ENCODE measurements at regions not wholly inside any gene's neighbourhood (a gene's known extent, or its start where the extent isn't known, plus 50 kb on each side); places are given as distances from the start of the nearest gene placed in this dataset.

DNA sequence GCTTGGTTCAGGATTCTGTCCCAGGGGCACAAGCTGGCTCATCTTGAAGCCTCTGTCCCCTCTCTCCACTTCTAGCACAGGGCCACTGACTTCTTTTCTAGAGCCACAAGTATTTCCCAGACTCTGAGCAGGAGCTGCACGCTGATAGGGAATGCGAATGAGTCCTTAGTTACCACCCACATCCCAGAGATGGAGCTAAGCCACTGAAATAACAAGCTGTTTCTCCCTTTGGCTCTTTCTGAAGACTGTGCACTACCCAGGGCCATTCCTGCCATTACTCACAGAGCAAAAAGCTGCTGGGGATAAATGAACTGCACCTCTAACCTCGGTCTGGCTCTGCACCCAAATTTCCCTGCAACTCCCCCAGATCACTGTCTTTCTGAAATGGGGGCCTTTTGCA is 70.6 kb downstream of the TSN start:
- Histone ChIP-seq H3K4me1 (no peaks in the 10 kb centered on the region), H3K27me3 (peaks cover 0 to 3% of the 10 kb centered on the region in 2 donors), H3K36me3 (no peaks in the 10 kb centered on the region), H3K4me3 (no peak overlapping the region), H3K9me3 (no peaks in the 10 kb centered on the region), H3K27ac (no peak overlapping the region)
- no peak for DNase-seq
- TF ChIP-seq, protein P1, sequence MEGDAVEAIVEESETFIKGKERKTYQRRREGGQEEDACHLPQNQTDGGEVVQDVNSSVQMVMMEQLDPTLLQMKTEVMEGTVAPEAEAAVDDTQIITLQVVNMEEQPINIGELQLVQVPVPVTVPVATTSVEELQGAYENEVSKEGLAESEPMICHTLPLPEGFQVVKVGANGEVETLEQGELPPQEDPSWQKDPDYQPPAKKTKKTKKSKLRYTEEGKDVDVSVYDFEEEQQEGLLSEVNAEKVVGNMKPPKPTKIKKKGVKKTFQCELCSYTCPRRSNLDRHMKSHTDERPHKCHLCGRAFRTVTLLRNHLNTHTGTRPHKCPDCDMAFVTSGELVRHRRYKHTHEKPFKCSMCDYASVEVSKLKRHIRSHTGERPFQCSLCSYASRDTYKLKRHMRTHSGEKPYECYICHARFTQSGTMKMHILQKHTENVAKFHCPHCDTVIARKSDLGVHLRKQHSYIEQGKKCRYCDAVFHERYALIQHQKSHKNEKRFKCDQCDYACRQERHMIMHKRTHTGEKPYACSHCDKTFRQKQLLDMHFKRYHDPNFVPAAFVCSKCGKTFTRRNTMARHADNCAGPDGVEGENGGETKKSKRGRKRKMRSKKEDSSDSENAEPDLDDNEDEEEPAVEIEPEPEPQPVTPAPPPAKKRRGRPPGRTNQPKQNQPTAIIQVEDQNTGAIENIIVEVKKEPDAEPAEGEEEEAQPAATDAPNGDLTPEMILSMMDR (IDR thresholded peaks at IDR 0.05): no peak
- intact Hi-C loops (cut with DNase I; ENCODE audit: low total_unique reads): no loop called here

DNA sequence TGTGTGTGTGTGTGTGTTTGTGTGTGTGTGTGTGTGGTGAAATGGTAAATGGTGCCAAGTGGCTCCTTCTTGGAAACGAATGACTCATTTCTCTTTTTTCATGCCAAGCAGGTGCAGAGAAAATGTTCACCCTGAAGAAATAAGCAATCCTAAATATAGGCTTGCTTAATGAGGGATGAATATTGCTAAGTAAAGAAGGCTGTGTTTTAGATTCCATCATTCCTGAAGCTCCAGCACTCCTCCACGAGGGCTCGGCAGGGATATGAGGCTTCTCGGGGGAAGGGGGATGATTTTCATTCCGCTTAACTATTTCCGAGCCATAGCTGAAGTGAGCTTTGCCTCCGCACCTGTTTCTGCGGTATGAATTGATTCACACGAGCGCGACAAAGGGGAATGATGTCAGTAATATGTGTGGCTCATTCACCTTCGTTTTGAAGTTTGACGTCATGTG is 72.9 kb downstream of the TSN start:
- TF ChIP-seq, protein P1 (IDR thresholded peaks at IDR 0.05): no peak
- Histone ChIP-seq H3K4me3 (no peak overlapping the region), H3K9me3 (no peaks in the 10 kb centered on the region), H3K27ac (no peak overlapping the region), H3K27me3 (peaks cover 0 to 7% of the 10 kb centered on the region in 2 donors), H3K36me3 (no peaks in the 10 kb centered on the region), H3K4me1 (no peaks in the 10 kb centered on the region)
- intact Hi-C loops (cut with DNase I; ENCODE audit: low total_unique reads): no loop called here
- no peak for DNase-seq

DNA sequence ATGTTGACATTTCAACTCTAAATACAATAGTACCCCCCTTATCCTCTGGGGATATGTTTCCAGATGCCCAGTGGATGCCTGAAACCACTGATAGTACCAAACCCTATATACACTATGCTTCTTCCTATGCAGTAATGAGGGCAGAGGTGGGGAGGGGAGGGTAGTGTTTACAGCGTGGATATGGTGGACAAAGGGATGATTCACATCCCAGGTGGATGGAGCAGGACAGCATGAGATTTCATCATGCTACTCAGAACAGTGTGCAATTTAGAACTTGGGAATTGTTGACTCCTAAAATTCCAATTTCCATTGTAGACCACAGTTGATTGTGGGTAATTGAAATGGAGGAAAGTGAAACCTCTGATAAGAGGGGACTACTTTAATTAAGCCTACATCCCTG is 75.4 kb downstream of the TSN start:
- H3K36me3 ChIP-seq: no peaks in the 10 kb centered on the region
- intact Hi-C loops (cut with DNase I; ENCODE audit: low total_unique reads): no loop called here
- H3K9me3 ChIP-seq: no peaks in the 10 kb centered on the region
- TF ChIP-seq, protein P1 (IDR thresholded peaks at IDR 0.05): no peak
- no peak for DNase-seq
- peaks cover 0 to 7% of the 10 kb centered on the region in 2 donors for H3K27me3 ChIP-seq
- H3K4me1 ChIP-seq: no peaks in the 10 kb centered on the region
- H3K27ac ChIP-seq: no peak overlapping the region
- no peak overlapping the region for H3K4me3 ChIP-seq

DNA sequence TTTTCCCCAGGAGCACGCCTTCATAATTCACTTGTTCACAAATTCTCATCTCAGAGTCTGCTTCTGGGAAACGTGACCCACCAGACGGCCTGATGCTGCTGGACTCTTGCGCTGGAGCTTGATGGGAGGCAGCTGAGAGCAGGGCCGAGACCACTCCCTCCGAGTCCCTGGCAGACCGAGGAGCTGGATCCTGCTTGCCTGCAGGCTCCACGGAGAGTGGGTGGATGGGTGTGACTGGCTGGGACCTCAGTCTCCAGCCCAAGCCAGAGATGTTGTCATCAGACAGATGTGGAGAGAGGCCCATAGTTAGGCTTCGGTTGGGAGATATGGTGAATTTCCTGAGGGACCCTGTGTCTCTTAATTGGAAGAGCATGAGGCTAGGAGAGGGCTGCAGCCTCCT is 76.4 kb downstream of the TSN start:
- Histone ChIP-seq H3K36me3 (no peaks in the 10 kb centered on the region), H3K9me3 (no peaks in the 10 kb centered on the region), H3K27me3 (peaks cover 0 to 7% of the 10 kb centered on the region in 2 donors), H3K4me1 (no peaks in the 10 kb centered on the region), H3K27ac (no peak overlapping the region), H3K4me3 (no peak overlapping the region)
- DNase-seq: peak in 1 of 2 donors; percentile 28
- intact Hi-C loops (cut with DNase I; ENCODE audit: low total_unique reads): no loop called here
- TF ChIP-seq, protein P1 (IDR thresholded peaks at IDR 0.05): no peak

DNA sequence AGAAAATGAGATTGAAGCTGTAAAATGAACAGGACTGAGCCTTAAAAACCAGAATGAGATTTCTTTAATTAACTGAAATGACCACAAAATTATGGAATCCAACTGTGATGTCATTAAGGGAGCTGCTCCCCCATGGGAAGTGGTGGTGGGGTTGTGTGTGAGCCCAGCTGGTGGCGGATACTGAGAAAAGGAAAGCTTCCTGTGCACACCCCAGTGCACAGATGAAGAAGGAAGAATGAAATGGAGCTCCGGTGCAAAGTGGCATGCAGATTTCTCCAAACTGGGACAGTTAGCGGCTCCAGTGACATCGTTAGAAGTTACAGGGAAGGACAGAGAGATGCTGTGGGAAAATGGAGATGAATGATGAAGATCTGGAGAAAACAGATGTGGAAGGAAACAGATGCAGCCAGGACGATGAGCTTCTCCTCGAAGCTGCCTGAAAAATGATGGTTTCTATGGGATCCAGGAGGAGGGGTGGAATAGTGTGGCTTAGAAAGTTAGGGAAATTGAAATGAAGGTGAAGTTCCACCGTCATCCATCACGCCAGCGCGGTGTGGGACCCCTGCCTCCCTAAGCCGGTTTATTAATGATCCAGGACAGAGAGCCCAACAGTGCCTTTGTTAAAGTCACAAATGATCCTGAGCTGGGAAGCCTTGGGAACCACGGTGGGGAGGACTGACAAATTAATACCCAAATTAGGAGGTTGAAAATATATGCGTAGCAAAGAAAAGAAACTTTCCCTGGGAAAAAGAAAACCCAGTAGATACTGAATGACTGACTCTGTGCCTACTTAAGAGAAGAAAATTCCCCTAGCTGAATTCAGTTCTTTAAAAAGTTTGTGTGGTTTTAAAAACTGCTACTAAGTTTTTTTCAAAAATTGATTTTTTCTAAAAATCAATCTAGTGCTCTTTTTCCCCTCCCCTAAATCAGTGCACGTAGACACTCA is 77.2 kb downstream of the TSN start:
- TF ChIP-seq, protein P1 (IDR thresholded peaks at IDR 0.05): no peak
- Histone ChIP-seq H3K4me3 (no peak overlapping the region), H3K36me3 (no peaks in the 10 kb centered on the region), H3K4me1 (no peaks in the 10 kb centered on the region), H3K9me3 (no peaks in the 10 kb centered on the region), H3K27ac (no peak overlapping the region), H3K27me3 (peaks cover 0 to 7% of the 10 kb centered on the region in 2 donors)
- intact Hi-C loops (cut with DNase I; ENCODE audit: low total_unique reads): no loop called here
- DNase-seq: no peak
